GM13976 (cell line): ENCODE measurements at regions not wholly inside any gene's neighbourhood (a gene's known extent, or its start where the extent isn't known, plus 50 kb on each side); places are given as distances from the start of the nearest gene placed in this dataset.
A peak's percentile ranks its signal among the peaks of the same experiment; 100 is the strongest.

Experiments used
- DNase-seq: peaks from one replicate; pipeline ENCODE4 v3.0.0; 2012; ENCODE audit warnings: low spot score
- in situ Hi-C: fragments of 300-500 bp; cut with MboI; formaldehyde crosslinking; loops from one replicate; pipeline ENCODE4 v1.12.0; 2022; ENCODE audit warnings: low sequenced_read_pairs, mixed read lengths, inconsistent platforms; ENCODE audit not compliant: unreplicated experiment
- TF ChIP-seq, protein P1 (sequence below): IDR thresholded peaks from 2 replicates; pipeline ENCODE4 v1.5.1; 2012; ENCODE audit warnings: borderline replicate concordance, mild to moderate bottlenecking; ENCODE audit not compliant: insufficient read depth; ENCODE audit errors: extremely low read depth, missing control alignments, control extremely low read depth

DNA sequence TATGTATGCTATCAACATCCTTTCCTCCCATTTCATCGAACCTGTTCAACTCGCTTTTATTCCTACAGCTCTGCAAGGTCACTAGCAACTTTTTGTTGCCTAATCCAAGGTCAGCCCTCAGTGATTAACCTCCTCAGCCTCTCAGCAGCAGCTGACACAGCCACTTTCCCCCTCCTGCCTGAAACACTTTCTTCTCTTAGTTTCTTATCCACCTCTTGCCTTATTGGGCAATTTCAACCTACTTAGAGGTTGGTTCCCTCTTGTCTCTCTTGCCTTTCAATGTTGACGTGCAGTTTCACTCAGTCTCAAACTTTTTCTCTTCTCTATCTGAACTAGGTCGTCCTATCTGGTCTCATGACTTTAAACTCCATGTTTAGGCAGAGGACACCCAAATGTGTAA, 156.3 kb downstream of the C1orf94 start:
- in situ Hi-C loops: no loop called here
- peak; percentile 17 for DNase-seq
- TF ChIP-seq, protein P1, sequence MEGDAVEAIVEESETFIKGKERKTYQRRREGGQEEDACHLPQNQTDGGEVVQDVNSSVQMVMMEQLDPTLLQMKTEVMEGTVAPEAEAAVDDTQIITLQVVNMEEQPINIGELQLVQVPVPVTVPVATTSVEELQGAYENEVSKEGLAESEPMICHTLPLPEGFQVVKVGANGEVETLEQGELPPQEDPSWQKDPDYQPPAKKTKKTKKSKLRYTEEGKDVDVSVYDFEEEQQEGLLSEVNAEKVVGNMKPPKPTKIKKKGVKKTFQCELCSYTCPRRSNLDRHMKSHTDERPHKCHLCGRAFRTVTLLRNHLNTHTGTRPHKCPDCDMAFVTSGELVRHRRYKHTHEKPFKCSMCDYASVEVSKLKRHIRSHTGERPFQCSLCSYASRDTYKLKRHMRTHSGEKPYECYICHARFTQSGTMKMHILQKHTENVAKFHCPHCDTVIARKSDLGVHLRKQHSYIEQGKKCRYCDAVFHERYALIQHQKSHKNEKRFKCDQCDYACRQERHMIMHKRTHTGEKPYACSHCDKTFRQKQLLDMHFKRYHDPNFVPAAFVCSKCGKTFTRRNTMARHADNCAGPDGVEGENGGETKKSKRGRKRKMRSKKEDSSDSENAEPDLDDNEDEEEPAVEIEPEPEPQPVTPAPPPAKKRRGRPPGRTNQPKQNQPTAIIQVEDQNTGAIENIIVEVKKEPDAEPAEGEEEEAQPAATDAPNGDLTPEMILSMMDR: no peak

DNA sequence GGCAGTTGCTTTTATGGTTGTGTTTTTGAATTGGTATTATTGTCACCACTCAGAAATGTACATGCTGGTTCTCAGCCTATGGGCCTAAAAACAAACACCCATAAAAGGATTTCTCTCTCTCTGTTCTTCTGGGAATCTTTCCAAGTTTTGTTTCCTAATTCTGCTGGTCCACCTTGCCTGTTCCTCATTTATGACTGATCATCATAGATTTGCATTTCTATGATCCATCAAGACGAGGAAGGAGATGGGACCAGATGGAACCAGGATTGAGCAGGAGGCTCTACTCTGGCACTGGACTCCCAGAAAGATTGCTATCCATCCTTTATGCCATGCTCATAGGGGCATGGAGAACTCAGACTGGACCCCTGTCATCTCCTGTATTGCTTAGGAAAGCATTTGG, 162.2 kb downstream of the C1orf94 start:
- TF ChIP-seq, protein P1: no peak
- no peak for DNase-seq
- in situ Hi-C loops: no loop called here

DNA sequence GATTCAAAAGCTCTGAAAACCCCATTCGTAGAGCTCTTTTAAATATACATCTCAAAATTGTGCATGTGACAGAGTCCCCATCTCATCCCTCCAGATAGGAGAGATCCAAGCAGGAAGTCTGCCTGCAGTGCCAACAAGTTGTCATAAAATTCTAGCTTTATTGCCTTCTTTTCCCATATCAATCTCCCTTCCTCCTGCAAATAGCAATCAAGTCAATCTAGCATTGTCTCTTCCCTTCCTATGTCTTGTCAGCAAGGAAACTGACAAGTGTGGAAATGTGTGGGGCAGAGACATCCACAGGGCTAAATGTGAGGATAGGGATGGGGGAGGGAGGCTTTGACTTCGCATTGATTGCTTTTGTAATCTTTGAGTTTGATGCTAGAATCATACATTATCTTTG, 165.2 kb downstream of the C1orf94 start:
- in situ Hi-C loops: no loop called here
- DNase-seq: no peak
- TF ChIP-seq, protein P1: no peak

DNA sequence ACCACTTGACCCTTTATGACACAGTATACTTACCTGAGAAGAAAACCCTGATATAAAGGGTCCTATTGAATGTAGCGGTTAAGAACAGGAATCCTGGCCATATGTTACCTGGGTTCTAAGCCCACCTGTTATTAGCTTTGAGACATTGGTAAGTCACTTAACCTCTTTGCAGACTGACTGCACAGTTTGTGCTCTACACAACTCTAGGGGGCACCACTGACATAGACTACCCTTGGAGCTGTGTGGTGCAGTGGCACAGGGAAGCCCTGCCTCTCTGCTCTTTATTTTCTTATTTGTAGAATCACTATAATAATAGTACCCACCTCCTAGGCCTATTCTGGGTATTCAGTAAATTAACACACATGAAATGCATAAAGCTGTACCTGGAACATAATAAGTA, 165.6 kb downstream of the C1orf94 start:
- in situ Hi-C loops: no loop called here
- TF ChIP-seq, protein P1: no peak
- no peak for DNase-seq

DNA sequence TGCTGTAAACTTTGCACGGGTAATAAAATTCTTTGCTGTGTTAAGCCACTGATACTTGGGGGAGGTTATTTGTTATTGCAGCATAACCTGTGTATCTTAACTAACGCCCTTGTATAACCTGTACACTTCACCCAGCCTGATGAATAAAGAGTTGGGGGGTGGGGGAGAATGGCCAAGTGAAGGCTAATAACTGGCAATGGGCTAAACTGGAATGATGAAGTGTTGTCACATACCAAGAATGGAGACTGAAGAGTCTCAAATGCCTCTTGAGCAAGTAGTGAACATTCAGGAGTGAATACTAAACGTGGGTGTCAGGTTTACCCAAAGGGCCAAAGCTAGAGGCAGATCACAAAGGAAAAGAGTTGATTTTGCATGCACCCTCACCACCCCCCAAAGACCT, 169.4 kb downstream of the C1orf94 start:
- TF ChIP-seq, protein P1: no peak
- in situ Hi-C loops: no loop called here
- DNase-seq: no peak

DNA sequence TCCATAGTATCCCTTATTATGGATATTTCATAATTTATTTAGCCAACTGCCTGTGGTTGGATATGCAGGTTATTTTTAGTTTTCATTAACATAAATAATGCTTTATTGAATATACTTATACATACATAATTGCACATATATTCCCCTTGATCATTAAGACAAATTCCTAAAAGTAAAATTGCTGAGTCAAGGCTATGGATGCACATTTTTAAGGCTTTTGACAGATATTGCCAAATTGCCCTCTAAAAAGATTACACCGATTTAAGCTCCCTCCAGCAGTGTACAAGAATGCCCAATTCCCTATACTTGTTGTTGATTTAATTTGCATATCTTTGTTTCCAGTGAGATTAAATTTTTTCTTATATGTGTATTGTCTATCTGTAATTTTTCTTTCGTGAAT, 176.7 kb downstream of the C1orf94 start:
- in situ Hi-C loops: no loop called here
- TF ChIP-seq, protein P1: no peak

DNA sequence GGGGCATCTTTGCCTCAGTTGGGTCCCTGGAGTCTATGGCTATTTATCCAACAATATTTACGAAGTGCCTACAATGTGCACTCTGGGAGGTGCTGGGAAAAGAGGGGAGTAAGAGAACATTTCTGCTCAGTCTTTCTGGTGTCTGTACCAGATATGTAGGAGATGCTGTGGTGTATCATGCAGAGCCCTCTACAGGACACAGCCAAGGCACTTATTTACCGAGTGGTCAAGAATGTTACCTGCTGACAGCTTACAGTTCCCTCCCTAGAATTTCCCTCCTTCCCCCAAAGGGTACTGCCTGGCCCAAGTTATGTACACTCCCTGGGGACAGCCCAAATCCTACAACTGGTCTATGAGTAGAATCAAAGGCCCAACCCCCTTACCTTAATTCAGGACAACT, 177.7 kb downstream of the C1orf94 start:
- no peak for DNase-seq
- in situ Hi-C loops: no loop called here
- TF ChIP-seq, protein P1: no peak

More for the DNA sequence above, 176.7 kb downstream of the C1orf94 start:
- DNase-seq: no peak
